ENCODE measurements at regions not wholly inside any gene's neighbourhood (a gene's known extent, or its start where the extent isn't known, plus 50 kb on each side); places are given as distances from the start of the nearest gene placed in this dataset.

DNA sequence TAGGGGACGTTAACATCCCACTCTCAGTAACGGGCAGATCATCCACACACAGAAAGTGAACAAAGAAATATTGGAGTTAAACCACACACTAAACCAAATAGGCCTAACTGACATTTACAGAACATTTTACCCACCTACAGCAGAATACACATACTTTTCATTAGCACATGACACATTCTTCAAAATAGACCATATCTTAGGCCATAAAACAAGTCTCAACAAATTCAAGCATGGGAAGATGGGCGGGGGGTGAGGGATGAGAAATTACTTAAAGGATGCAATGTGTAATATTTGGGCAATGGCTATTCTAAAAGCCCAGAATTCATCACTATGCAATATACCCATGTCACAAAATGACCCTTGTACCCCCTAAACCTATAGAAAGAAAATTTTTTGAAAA is 226.2 kb downstream of the ATPSCKMT start:
- TF ChIP-seq, protein P1, sequence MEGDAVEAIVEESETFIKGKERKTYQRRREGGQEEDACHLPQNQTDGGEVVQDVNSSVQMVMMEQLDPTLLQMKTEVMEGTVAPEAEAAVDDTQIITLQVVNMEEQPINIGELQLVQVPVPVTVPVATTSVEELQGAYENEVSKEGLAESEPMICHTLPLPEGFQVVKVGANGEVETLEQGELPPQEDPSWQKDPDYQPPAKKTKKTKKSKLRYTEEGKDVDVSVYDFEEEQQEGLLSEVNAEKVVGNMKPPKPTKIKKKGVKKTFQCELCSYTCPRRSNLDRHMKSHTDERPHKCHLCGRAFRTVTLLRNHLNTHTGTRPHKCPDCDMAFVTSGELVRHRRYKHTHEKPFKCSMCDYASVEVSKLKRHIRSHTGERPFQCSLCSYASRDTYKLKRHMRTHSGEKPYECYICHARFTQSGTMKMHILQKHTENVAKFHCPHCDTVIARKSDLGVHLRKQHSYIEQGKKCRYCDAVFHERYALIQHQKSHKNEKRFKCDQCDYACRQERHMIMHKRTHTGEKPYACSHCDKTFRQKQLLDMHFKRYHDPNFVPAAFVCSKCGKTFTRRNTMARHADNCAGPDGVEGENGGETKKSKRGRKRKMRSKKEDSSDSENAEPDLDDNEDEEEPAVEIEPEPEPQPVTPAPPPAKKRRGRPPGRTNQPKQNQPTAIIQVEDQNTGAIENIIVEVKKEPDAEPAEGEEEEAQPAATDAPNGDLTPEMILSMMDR (IDR thresholded peaks at IDR 0.05): no peak
- TF ChIP-seq EZH2 (IDR thresholded peaks at IDR 0.05; ENCODE audit: borderline replicate concordance, insufficient read depth, low read depth, low read length, poor library complexity, severe bottlenecking): no peak

Data from B cell (primary cell).